HG02759 (cell line): ENCODE measurements at regions not wholly inside any gene's neighbourhood (a gene's known extent, or its start where the extent isn't known, plus 50 kb on each side); places are given as distances from the start of the nearest gene placed in this dataset.
A peak's percentile ranks its signal among the peaks of the same experiment; 100 is the strongest.
"Not testable (repeated sequence)": the region's sequence is repeated elsewhere in the genome, so short reads cannot be mapped to it uniquely, and the experiment has no call there.

Source experiments
- ATAC-seq: cut with Tn5 transposase; IDR thresholded peaks from one replicate; pipeline ENCODE4 v1.9.1; 2021; ENCODE audit warnings: mild to moderate bottlenecking, moderate library complexity; ENCODE audit not compliant: unreplicated experiment

DNA sequence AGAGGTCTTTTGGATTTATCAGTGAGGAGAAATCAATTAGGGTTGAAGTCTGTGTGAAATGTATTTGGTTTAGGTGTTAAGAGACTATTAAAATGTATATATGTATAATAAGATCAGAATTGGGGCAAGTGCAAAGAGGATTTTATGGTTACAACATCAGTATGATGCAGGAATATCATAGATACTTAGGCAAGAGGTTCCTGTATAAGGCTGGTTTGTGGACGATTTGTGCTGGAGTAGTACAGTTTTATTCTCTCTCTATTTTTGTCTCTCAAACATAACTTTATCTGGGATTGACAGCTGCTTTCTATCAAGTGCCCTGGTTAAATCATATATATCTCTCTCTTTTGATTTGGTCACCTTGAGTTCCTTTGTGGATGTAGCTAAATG is 142.5 kb downstream of the CTH start:
- no peak for ATAC-seq

DNA sequence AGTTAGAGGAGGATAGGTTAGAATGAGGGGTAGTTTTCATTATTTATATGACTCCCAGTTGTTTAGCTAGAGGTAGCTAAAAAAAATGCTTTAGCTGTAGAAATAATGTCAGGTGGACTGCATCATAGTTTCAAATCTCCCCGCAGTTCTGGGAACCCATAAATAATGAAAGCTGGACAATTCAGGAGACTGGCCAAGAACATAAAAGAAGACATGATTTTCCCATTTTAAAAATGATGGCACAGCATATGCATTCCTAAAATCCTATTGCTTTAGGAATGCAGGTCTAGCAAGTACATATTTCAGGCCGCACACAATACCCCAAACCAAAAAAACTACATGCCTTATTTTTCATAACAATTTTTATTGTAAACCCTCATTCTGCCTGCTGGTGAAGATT is 143.3 kb downstream of the CTH start:
- ATAC-seq: no peak

DNA sequence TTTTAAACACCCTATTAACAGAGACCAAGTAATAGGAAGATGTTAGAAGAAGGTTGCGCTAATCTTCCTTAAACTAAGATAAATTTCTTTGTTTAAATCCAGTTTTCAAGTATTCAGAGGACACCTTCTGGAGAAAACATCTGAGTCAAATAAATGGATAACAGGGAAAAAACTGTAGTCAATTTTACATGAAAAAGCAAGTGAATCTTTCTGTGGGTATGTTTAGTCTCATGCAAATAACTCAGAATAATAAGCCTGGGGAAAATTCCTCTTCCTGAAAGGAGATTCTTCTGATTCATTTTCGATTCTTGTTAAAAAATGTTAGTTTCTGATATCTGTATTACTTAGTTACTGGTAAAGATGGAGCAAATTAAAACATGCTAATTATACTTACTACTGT is 145.5 kb downstream of the CTH start:
- ATAC-seq: no peak

DNA sequence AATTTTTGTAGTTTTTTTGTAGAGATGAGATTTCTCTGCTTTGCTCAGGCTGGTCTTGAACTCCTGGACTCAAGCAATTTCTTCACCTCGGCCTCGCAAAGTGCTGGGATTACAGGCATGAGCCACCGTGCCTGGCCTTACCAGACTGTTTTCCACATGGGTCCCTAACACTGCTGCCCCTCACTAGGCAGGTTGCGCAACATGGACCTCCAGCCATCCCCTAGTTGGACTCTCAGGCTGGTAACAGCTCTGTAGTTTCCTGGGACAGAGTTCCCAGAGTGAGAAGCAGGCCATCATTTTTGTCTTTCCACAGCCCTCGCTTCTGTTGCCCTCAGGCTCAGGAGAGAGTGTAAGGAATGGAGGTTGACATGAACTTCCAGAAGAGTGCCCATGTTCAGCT is 156.1 kb downstream of the CTH start:
- ATAC-seq: no peak

DNA sequence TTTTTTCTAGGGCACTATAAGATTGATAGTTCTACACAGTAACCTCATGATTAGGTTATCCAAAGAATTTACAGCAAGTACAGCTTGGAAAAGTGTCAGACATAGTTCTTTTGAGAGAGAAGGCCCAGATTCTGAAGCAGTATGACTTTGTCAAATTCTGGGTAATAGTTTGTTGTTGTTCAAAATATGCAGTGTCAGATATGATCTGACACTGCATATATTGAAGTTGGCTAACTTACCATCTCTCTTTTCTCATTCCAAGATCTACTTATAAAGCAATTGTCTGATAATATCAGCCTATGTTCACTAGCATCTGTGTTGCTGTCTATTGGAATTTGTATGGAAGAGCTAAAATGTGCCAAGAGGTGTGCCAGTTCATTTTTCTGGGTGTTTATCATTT is 160.1 kb downstream of the CTH start:
- ATAC-seq: no peak

DNA sequence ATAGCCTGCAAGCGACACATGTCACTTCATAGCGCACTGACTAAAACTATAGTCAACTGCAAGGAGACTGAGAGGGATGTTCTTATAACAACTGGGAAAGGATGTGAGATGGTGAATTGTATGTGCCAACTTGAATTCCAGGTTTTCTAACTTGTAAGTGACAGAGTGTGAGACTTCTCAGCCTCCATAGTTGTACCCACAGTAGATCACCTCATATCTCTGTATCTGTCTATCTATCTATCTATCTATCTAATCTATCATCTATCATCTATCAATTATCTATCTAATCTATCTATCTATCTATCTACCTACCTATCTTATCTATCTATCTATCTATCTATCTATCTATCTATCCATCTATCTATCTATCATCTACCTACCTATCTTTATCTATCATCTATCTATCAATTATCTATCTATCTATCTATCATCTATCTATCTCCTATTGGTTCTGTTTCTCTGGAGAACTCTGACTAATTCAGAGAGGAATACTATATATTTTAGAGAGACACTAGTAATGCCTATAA is 162.3 kb downstream of the CTH start:
- no peak for ATAC-seq

DNA sequence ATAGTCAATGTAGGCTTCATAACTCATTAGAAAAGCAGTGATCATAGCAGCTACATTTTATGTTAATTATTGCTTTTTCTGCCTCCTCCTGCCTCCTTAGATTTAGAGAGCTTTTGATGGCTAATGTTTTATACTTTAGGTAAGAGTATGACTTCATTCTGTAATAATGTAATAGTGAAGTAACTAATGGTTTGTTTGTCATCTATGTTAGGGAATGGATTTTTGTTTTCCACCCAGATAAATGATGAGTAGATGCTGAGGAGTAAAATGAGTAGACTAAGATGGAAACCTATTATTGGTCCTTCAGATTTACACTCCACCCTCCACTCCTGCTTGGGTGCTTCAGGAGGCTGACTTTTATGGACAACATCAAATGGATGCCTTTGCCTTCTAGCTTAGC is 170.6 kb downstream of the CTH start:
- no peak for ATAC-seq

DNA sequence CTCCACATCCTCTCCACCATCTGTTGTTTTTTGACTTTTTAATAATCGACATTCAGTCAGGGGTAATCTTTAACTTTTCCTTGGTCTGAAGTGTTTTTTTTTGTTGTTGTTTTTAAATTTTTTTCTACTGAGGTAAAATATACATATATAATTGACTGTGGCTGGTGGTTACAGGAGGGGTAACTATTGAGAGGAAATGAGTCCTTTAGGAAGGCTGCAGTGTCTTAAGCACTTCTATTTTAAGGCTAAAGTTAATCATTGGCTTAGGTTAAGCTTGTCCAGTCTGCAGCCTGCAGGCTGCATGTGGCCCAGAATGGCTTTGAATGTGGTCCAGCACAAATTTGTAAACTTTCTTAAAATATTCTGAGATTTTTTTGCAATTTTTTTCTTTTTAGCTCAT is 172.5 kb downstream of the CTH start:
- ATAC-seq: peak; percentile 98

DNA sequence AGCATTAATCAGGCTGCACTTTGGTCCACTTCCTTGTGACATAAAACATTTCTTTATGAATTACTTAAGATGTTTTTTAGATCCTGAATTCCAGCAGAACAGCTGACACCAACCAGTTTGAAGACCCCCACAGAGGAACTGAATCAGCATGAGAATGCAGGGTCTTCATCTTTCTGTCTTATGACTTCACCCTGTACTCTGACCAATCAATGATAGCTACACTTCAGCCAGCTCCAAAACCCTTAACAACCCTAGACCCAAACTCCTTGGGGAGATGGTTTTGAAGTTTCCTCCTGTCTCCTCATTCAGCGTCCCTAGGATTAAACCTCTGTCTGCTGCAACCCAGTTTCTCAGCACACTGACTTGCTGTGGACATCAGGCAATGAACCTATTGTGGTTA is 175.0 kb downstream of the CTH start:
- no peak for ATAC-seq

DNA sequence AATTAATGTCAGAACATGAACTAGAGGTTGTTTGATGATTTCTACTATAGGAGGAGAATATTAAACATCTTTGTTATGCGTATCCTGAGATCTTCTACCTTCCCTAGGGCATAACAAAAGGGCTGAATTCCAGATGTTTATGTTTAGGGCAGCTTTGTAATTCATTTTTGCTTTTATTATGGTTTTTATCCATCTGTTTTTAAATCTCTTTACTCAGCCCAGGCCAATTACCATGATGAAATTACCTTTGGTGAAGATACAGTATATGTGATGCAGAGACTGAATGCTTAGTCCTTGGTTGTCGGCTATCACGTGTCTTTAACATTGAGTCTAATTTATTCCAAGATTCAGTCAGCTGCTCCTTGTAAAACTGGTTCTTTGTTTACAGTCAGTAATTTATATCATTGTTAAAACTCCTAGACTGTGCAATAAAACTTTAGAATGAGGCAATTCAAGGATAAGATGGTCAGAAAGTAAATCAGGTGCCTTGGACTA is 176.9 kb downstream of the CTH start:
- ATAC-seq: no peak

DNA sequence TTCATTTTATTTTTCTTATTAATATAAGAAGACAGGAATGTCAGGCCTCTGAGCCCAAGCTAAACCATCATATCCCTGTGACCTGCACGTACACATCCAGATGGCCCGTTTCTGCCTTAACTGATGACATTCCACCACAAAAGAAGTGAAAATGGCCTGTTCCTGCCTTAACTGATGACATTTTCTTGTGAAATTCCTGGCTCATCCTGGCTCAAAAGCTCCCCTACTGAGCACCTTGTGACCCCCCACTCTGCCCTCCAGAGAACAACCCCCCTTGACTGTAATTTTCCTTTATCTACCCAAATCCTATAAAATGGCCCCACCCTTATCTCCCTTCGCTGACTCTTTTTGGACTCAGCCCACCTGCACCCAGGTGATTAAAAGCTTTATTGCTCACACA is 182.5 kb downstream of the CTH start:
- not testable (repeated sequence) for ATAC-seq

DNA sequence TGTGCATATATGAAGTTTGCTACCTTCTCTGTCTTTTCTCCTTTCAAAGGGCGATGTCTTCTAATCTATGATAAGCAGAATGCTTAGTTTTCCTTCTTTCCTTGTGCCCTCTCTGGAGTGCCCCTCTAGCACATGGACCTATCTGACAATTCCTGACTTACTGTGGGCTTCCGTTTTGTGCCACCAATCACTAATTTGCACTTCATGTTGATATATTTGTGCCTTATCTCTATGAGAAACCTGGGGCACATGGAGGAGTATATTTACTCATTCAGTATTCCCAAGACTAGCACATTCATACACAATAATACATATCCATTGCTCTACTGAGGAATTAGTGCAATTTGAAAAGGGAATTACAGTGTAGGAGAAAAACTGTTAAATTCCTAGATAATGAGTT is 197.7 kb downstream of the CTH start:
- no peak for ATAC-seq

DNA sequence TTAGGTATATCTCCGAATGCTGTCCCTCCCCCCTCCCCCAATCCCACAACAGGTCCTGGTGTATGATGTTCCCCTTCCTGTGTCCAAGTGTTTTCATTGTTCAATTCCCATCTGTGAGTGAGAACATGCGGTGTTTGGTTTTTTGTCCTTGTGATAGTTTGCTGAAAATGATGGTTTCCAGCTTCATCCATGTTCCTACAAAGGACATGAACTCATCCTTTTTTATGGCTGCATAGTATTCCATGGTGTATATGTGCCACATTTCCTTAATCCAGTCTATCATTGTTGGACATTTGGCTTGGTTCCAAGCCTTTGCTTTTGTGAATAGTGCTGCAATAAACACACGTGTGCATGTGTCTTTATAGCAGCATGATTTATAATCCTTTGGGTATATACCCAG is 199.1 kb downstream of the CTH start:
- ATAC-seq: not testable (repeated sequence)

DNA sequence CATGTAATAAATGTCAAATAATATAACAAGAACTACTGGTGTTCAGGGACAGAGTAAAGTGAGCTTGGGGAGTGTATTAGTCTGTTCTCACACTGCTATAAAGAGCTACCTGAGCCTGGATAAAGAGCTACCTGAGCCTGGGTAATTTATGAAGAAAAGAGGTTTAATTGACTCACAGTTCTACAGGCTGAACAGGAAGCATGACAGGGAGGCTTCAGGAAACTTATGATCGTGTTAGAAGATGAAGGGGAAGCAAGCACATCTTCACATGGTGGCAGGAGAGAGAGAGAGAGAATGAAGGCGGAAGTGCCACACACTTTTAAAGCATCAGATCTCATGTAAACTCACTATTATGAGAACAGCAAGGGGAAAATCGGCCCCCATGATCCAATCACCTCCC is 205.9 kb downstream of the CTH start:
- no peak for ATAC-seq

DNA sequence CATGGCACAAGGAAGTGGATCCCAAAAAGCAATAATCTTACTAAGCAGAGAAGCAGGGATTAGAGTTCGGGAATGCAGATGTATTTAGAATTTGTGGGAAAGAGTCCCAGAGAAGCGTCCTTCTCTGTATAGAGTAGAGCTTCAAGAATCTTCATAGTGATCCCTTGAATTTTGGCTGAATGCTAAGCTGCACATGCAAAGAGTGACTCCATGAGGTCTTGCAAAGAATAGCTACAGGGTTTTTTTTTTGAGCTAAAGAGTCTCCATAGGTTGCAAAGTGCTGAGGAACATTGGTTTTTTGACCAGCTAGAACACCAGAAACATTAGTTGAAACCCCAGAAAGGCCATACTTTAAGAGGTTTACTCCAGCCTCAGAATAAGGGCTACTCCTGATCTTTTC is 206.7 kb downstream of the CTH start:
- ATAC-seq: no peak

DNA sequence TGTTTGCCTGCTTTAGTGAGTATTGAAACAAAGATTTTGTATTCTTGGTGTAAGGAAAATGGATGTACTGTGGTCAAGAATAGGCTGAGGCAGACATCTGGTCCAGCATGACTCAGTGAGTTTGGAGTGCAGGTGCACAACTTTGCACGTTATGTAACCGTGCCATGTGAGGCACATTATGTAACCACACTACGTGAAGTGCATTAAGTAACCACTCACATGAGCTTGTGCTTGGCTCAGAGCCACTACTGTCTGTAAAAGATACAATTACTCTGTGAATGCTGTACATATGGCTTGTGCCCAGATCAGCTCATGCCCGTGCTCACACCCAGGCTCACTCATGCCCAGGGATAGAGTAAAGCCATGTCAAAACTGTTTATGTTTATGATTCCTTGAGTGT is 216.8 kb downstream of the CTH start:
- ATAC-seq: no peak

DNA sequence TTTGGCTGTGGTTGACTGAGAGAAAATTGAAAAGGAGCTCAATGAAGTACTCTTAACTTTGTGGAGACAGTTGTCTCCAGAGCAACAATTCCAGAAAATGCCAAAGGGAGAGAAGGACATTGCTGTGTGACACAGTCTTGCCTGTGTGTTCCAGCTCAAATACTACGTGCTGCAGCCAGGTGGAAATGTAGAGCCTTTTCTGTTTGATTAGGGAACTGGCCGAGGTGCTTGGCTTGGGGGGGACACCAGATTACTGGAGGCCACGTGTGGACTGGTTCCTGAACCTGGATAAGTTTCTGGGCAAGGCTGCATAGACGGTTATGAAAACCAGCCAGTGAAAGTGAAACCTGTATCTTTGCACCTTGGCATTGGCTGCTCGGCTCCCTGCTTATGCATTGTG is 217.9 kb downstream of the CTH start:
- ATAC-seq: no peak

DNA sequence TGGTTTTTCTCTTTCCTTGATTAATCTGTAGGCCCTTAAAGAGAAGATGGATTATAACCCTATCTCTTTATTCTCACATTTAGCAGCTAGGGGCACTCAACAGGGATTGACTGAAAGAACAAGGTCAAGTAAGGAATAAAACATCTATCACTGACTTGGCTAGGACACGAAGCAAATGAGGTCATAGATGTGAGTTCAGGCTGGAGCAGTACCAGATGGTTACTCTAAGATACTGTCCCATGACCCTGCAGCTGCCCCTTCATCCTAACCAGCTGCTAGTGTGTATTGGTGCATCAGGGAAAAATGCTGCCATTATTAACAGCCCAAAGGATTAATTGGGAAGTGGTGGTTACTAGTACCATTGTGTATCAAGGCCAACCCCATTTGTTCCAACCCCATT is 221.9 kb downstream of the CTH start:
- ATAC-seq: no peak

DNA sequence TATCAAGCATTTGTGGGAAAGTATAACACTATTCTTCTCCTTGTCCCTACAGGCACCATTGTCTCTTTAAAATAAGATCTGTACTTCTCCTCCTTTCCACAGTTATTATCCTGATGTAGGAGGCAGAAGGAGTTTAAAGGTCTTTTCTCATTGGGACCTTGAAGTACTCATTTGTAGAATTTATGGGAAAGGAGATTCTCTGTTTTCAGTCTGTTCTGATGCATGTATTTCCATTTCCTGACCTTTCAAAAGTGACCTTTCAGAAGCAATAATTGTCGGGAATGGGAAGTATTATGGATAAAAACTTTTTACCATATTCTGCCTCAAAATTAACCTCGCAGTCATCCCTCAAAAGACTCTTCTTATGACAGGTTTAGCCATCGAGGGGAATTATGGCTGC is 224.8 kb downstream of the CTH start:
- ATAC-seq: no peak

DNA sequence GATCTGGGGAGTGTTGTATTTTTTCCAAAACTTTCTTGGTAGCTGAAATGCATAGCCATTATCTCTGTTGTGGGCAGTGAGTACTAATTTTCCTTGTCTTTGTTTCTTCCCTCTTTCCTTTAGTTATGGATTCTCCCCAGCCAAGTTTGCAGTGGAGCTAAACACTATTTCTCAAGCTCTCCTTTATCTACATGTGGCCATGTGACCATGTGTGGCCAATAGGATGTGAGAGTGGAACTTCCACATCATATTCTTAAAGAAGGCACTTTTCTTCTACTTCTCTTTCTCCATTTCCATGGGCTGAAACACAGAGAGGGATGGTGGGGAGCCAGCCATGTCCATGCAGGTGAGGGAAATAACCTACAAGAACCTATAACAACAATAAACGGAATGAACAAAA is 230.8 kb downstream of the CTH start:
- no peak for ATAC-seq

DNA sequence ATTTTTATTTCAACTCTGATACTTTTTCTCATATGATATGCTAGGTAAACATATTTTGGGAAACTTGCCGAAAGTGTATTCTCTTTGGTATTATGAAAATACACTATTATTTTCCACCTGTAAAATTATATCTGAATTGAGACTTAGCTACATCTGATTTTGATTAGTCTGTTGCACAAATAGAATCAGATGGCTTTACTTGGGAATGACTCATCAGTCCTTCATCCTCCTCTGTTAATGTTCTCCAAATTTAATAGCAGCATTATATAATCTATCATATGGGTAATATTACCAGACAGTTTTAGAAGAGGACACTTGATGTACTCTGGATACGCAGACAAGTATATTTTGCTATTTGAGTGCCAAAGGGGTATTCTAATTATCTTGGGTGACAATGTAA is 245.3 kb downstream of the CTH start:
- ATAC-seq: no peak

DNA sequence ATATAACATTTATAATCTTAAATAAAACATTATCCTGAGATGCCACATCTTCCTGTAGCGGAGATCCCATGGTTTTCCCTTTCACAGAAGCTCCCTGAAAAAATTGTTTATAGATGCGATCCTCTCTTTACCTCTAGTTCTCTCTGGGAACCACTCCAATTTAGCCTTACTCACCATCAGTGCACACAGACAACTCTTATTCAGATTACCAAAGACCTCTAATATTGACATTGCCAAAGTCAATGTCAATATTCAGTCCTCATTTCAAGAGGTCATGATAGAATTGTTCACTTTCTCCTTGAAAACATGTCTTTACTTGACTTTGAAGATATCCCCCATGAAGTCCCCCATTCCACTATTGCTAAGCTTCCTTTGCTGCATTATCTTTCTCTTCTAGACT is 248.8 kb downstream of the CTH start:
- no peak for ATAC-seq

DNA sequence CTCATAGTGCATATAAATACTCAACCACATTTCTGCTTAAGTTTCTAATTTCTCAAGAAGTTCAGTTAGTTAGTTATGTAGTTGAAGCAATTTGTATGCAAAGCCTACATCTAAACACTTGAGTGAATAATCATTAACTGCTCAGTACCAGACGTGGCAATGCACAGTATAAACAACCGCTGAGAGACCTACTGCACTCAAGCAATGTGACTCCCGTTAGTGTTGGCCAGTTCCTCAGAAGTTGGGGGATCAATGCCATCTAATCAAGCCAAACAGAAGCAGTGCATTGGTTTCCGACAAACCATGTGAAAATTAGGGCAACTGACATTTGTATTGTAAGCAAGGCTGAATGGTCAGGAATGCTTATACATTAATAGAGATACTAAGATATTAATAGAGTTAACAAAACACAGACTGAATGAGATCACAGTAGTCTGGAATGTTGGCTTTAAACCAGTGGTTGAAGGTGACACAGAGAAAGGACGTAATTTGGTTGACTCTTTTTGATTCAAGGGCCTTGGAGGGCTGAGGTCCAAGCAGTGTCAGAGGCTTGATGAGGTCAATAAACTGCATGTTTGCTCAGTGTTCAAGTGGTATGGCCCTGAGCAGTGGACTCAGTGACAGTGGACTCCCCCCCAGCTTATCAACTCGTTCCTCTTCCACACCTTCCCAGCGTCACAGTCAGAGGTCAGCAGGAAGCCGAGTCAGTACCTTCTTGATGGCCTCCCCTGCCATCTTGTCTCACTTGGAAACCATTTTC is 255.5 kb downstream of the CTH start:
- no peak for ATAC-seq
